ENCODE measurements at regions not wholly inside any gene's neighbourhood (a gene's known extent, or its start where the extent isn't known, plus 50 kb on each side); places are given as distances from the start of the nearest gene placed in this dataset.
A peak's percentile ranks its signal among the peaks of the same experiment; 100 is the strongest.

DNA sequence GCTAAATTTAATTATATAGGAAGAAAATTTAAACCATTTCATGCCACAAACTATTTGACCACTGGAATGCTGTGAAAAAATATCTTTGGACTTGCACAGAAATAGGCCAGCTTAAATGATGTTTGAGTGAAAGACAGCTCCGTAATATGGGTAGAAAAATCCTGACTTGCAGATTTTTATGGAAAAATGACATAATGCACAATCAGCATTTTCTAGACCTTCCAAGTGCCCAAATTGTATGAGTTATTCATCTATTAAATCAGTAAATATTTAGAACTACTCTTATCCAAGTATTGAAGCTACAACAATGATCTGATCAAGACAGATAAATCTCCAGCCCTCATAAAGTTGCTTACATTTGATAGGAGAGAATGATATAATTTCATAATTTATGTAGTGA lies 691.1 kb upstream of the DDX18 start:
- Histone ChIP-seq H2BK15ac (ENCODE audit: low read length) (no peak overlapping the region), H2AFZ (ENCODE audit: low read length) (no peak overlapping the region), H2AK5ac (ENCODE audit: low read depth, low read length) (no peak overlapping the region), H3K27ac (ENCODE audit: low read depth, low read length) (no peak overlapping the region), H2BK12ac (ENCODE audit: low read depth, low read length) (no peak overlapping the region), H4K20me1 (replicated peaks in 1 of 2; ENCODE audit: control insufficient read depth in 1 of 2, insufficient read depth in 2 of 2, low read length in 2 of 2) (no peaks in the 10 kb centered on the region), H3K18ac (ENCODE audit: extremely low read depth, low read length) (no peak overlapping the region), H3K4ac (replicated peaks; ENCODE audit: insufficient read length, low read depth, low read length) (no peak overlapping the region), H2BK20ac (ENCODE audit: low read length) (no peak overlapping the region), H2BK120ac (replicated peaks; ENCODE audit: low read depth, low read length) (no peak overlapping the region), H4K5ac (ENCODE audit: insufficient read length, low read depth, low read length) (no peak overlapping the region), H3K4me3 (ENCODE audit: extremely low read depth in 1 of 4, insufficient read depth in 2 of 4, low read depth in 3 of 4, low read length in 4 of 4) (no peak overlapping the region), H3K9me3 (ENCODE audit: insufficient read depth in 2 of 2, low read depth in 1 of 2, low read length in 1 of 2) (no peaks in the 10 kb centered on the region), H3K4me2 (ENCODE audit: insufficient read depth in 1 of 2, low read depth in 2 of 2, low read length in 2 of 2) (no peak overlapping the region), H2BK5ac (ENCODE audit: low read depth, low read length) (no peak overlapping the region), H4K91ac (replicated peaks; ENCODE audit: insufficient read length, low read length) (no peak overlapping the region), H3K79me2 (ENCODE audit: control insufficient read depth in 1 of 2, insufficient read depth in 2 of 2, low read length in 2 of 2) (no peaks in the 10 kb centered on the region), H3K23me2 (ENCODE audit: low read depth, low read length) (no peaks in the 10 kb centered on the region), H3K56ac (replicated peaks; ENCODE audit: insufficient read length, low read depth, low read length) (no peak overlapping the region), H4K8ac (ENCODE audit: extremely low read depth, insufficient read depth, low read length) (no peak overlapping the region), H3K9ac (replicated peaks in 1 of 4; ENCODE audit: extremely low read depth in 1 of 4, low read depth in 3 of 4, low read length in 3 of 4) (no peak overlapping the region), H3K23ac (ENCODE audit: insufficient read length) (no peak overlapping the region), H3K14ac (ENCODE audit: insufficient read length) (no peak overlapping the region), H3K36me3 (ENCODE audit: control insufficient read depth in 2 of 4, insufficient read depth in 4 of 4, low read length in 3 of 4) (no peaks in the 10 kb centered on the region), H3K4me1 (replicated peaks in 1 of 4; ENCODE audit: control insufficient read depth in 3 of 4, insufficient read depth in 4 of 4, low read length in 3 of 4) (no peaks in the 10 kb centered on the region), H3K27me3 (replicated peaks in 1 of 4; ENCODE audit: control insufficient read depth in 3 of 4, extremely low read depth in 1 of 4, insufficient read depth in 3 of 4, low read length in 3 of 4) (no peaks in the 10 kb centered on the region), H3K79me1 (ENCODE audit: low read depth, low read length) (no peaks in the 10 kb centered on the region)
- ChIA-PET POLR2A (ENCODE audit: partially characterized antibody) (no interaction called here), CTCF (ENCODE audit: partially characterized antibody) (no interaction called here)
- no peak for FAIRE-seq
- DNase-seq (ENCODE audit: low read depth in 1 of 2, low spot score in 2 of 2): no peak
- WGBS, 2 experiments (ENCODE audit: extremely low coverage in 1 of 2, insufficient coverage in 1 of 2, insufficient read length in 1 of 2, insufficient replicate concordance in 2 of 2, low coverage in 1 of 2, low lambda C conversion rate in 2 of 2, missing lambda C conversion rate in 1 of 2): 100% methylated on average over 1 of the region's 1 CpG; no CpG with 5 or more reads in 1 of the 2 experiments
- TF ChIP-seq POU5F1 (IDR thresholded peaks at IDR 0.05; ENCODE audit: low read depth, low read length) (no peak), RNF2 (IDR thresholded peaks at IDR 0.05; ENCODE audit: borderline replicate concordance, low read depth, low read length, missing control alignments, poor library complexity, severe bottlenecking) (no peak), MAFK (IDR thresholded peaks at IDR 0.05; ENCODE audit: low read depth, low read length) (peak; percentile 80), YY1 (IDR thresholded peaks at IDR 0.05; ENCODE audit: low read depth, low read length) (no peak), BACH1 (IDR thresholded peaks at IDR 0.05; ENCODE audit: low read length) (no peak)
